ENCODE measurements at regions not wholly inside any gene's neighbourhood (a gene's known extent, or its start where the extent isn't known, plus 50 kb on each side); places are given as distances from the start of the nearest gene placed in this dataset.

DNA sequence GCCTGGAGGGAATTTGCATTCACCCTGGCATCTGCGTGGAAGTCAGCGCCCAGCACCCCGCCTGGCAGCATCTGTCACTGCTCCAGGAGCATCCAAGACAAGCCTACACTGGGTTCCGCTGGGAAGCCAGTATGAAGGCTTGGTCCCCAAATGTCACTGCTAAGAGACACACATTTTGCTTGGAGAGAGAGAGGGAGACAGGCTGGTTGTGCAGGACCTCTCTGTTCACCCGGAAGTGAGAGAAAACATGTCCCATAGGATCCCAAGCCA lies 119.5 kb downstream of the SEC23IP start:
- TF ChIP-seq, protein P1, sequence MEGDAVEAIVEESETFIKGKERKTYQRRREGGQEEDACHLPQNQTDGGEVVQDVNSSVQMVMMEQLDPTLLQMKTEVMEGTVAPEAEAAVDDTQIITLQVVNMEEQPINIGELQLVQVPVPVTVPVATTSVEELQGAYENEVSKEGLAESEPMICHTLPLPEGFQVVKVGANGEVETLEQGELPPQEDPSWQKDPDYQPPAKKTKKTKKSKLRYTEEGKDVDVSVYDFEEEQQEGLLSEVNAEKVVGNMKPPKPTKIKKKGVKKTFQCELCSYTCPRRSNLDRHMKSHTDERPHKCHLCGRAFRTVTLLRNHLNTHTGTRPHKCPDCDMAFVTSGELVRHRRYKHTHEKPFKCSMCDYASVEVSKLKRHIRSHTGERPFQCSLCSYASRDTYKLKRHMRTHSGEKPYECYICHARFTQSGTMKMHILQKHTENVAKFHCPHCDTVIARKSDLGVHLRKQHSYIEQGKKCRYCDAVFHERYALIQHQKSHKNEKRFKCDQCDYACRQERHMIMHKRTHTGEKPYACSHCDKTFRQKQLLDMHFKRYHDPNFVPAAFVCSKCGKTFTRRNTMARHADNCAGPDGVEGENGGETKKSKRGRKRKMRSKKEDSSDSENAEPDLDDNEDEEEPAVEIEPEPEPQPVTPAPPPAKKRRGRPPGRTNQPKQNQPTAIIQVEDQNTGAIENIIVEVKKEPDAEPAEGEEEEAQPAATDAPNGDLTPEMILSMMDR (IDR thresholded peaks at IDR 0.05; ENCODE audit: borderline replicate concordance, insufficient read depth, low read depth, low read length): no peak

DNA sequence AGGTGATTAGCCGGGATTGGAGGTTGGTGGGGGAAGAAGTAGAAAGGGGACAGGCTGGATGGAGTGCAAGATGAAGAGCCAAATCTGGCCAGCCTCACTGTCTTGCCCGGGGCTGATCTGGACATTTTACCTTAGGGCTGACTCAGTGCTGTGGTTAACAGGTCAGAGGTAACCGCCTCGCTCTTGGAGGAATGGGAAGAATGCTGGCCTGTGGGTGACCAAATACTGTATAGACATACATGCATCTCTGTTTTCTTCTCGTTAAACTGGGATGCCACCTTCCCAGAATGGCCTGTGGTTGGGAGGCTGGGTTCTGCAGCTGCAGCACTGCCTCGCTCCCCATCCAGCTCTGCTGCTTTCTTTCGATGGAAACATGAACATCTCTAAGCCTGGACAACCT lies 120.0 kb downstream of the SEC23IP start:
- TF ChIP-seq, protein P1 (IDR thresholded peaks at IDR 0.05; ENCODE audit: borderline replicate concordance, insufficient read depth, low read depth, low read length): no peak
- H3K4me3 ChIP-seq (ENCODE audit: low read depth, low read length): no peak overlapping the region

More for the DNA sequence above, 119.5 kb downstream of the SEC23IP start:
- H3K4me3 ChIP-seq (ENCODE audit: low read depth, low read length): no peak overlapping the region

DNA sequence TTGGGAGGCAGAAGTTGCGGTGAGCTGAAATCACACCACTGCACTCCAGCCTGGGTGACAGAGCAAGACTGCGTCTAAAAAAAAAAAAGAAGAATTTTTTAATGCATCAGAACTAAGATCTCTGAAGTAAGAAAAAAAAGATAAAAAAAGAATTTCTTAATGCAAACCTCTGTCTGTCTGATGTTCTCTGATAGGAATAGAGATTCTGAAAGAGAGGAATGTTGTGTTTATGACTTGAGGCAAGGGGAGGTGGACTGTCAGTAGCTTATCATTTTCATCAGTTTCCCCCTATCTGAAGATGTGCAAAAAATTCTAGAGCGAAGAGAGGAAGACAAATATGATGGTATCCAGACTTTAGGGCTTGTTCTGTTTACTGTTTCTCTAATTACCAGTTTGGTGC lies 121.5 kb downstream of the SEC23IP start:
- H3K4me3 ChIP-seq (ENCODE audit: low read depth, low read length): no peak overlapping the region
- TF ChIP-seq, protein P1 (IDR thresholded peaks at IDR 0.05; ENCODE audit: borderline replicate concordance, insufficient read depth, low read depth, low read length): no peak

DNA sequence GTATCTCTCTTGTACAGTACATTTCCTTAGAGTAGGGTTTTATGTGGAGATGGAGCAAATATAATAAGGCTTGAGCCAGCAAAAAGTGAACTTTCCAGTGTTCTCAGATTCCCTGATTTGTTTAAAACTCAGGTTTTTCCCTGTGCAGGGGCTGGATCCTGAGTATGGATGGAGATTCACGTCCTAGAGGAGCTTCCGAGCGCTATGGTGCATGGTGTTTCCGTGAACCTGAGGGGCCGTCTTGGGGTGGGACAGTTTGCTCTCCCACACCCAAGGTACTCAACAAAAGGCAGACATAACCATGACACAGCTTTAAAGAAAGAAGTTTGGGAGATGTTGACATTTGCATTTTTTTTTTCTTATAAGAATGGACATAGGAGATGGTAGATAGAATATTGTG lies 122.5 kb downstream of the SEC23IP start:
- no peak overlapping the region for H3K4me3 ChIP-seq (ENCODE audit: low read depth, low read length)
- TF ChIP-seq, protein P1 (IDR thresholded peaks at IDR 0.05; ENCODE audit: borderline replicate concordance, insufficient read depth, low read depth, low read length): no peak

DNA sequence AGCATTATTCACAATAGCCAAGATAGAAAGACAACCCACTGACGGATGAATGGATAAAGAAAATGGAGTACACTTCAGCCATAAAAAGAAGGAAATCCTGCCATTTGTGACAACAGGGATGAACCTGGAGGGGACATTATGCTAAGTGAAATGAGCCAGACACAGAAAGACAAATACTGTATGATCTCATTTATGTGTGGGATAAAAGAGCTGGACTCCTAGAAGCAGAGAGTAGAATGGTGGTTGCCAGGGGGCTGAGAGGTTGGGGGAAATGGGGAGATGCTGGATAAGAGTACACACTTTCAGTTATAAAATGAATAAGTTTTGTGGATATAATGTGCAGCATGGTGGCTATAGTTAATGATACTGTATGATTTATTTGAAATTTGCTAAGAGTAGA lies 124.4 kb downstream of the SEC23IP start:
- TF ChIP-seq, protein P1 (IDR thresholded peaks at IDR 0.05; ENCODE audit: borderline replicate concordance, insufficient read depth, low read depth, low read length): no peak
- H3K4me3 ChIP-seq (ENCODE audit: low read depth, low read length): no peak overlapping the region

DNA sequence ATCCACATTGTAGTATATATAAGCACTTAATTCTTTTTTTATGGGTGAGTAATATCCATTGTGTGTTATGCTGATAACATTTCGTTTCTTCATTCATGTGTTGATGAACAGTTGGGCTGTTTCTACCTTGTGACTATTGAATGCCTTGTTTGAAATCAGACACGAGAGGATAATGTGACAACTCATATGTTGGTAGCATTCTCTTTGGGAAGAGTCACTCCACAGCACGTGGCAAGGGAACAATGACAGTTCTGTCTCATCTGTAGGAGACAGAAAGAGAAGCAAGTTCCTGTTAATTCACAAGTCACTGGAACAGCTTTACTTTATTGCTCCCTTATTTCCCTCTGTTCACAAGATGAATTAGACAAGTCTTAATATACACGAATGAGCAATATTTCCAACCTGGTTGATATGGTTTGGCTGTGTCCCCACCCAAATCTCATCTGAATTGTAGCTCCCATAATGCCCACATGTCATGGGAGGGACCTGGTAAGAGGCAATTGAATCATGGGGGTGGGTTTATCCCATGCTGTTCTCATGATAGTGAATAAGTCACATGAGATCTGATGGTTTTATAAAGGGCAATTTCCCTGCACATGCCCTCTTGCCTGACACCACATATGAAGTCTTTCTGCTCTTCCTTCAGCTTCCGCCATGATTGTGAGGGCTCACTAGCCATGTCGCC lies 125.3 kb downstream of the SEC23IP start:
- TF ChIP-seq, protein P1 (IDR thresholded peaks at IDR 0.05; ENCODE audit: borderline replicate concordance, insufficient read depth, low read depth, low read length): no peak
- H3K4me3 ChIP-seq (ENCODE audit: low read depth, low read length): no peak overlapping the region

DNA sequence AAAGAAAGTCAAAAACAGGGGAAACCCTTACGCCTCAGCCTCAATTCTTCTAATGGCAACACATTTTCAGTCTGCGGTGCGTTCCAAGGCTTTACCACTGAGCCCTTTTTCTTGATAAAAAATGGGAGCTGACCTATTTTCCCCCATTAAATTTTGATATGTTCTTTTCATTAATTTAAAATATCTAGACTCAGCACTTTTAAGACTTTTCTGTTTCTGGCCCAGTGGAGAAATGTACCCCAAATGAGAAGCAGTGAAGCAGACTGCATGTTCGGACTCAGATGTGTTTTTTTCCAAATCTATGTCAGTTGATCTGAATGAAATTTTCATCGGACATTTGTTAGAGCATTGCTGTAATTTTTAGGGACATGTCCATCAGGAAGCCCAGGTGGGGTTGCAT lies 126.2 kb downstream of the SEC23IP start:
- TF ChIP-seq, protein P1 (IDR thresholded peaks at IDR 0.05; ENCODE audit: borderline replicate concordance, insufficient read depth, low read depth, low read length): no peak
- no peak overlapping the region for H3K4me3 ChIP-seq (ENCODE audit: low read depth, low read length)
